Right renal pelvis (tissue), 4 donors: ENCODE measurements at regions not wholly inside any gene's neighbourhood (a gene's known extent, or its start where the extent isn't known, plus 50 kb on each side); places are given as distances from the start of the nearest gene placed in this dataset.

Experiments used
- DNase-seq, 4 donors: peaks; one replicate each; pipeline ENCODE4 v3.0.0-alpha.2; 2013; ENCODE audit warnings: low read depth in 4 of 4, low spot score in 3 of 4, missing footprints in 1 of 4

DNA sequence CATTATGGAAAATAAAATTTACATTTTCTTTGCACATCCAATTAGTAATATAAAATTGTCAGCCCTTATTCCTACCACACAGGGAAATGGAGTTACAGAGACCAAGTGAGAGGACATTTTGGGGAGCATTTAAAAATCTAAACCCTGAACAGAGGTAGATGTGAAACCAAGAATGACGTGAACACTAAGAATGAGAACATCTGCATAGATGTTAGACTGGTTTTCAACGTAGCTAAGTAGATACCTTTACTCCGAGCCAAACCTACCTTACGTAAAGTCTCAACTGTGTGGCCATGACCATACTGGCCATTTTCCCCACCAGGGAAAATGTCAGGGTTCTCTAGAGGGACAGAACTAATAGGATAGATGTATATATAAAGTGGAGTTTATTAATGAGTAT lies 51.4 kb upstream of the THBS1 start:
- DNase-seq: no peak

DNA sequence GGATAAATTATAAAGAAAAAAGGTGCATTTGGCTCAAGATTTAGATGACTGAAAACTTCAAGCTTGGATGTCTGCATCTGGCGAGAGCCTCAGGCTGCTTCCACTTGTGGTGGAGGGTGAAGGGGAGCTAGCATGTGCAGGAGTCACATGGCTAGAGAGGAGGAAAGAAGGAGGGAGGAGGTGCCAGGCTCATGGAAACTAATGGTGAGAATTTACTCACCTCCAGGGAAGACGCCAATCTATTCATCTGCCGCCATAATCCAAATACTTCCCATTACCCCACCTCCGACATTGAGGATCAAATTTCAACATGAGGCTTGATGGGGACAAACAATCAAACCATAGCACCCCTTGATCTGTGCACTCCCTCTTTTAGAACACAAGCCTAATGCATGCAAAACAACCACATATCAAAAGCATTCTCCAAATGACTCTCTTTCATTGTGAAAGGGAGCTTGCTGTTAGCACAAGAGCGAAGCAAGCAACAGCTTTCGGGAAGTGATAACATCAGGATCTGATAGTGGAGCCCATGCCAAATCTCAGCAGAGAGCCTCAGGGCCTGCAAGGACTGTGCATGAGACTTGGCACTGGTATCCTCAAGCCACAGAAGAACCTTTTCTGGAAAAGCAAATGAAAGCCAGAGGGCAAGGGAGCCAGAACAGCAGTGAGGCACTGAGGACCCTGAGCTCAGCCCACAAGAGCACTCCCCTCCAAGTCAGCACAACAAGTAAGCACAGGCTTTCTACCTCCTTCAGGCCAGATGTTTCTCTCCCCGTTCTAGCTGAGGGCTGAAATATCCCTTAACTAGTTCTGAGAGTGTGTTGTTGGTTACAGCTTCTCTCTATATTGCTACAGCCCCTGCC lies 50.2 kb upstream of the THBS1 start:
- no peak for DNase-seq
